NOMO-1 treated with DMSO at 0.1 percent for 48 hours (cell line): ENCODE measurements at regions not wholly inside any gene's neighbourhood (a gene's known extent, or its start where the extent isn't known, plus 50 kb on each side); places are given as distances from the start of the nearest gene placed in this dataset.
"Not testable (repeated sequence)": the region's sequence is repeated elsewhere in the genome, so short reads cannot be mapped to it uniquely, and the experiment has no call there.

Experiments used
- DNase-seq: peaks from one replicate; lab custom pipeline; 2025; ENCODE audit not compliant: unreplicated experiment; lab: John Stamatoyannopoulos, UW

- not testable (repeated sequence) for DNase-seq
These were observed 79.8 kb upstream of the ADGRL1 start for GRCh38 chr19:14285726-14286125.

GRCh38 chr19:14283813-14284520, 78.0 kb upstream of the ADGRL1 start:
- peak; percentile 30 for DNase-seq

- DNase-seq: not testable (repeated sequence)
These were observed 73.3 kb upstream of the ADGRL1 start for GRCh38 chr19:14279270-14279669.

DNA sequence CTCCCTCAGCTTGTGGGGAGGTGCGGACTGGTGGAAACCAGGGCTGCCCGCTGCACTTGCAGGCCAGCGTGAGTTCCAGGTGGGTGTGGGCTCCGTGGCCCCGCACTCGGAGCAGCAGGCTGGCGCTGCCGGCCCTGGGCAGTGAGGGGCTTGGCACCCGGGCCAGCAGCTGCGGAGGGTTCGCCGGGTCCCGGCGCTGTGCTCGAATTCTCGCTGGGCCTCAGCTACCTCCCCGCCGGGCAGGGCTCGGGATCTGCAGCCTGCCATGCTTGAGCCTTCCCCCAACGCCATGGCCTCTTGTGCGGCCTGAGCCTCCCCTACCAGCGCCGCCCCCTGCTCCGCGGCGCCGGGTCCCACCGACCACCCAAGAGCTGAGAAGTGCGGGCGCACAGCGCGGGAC, 71.6 kb upstream of the ADGRL1 start:
- no peak for DNase-seq

DNA sequence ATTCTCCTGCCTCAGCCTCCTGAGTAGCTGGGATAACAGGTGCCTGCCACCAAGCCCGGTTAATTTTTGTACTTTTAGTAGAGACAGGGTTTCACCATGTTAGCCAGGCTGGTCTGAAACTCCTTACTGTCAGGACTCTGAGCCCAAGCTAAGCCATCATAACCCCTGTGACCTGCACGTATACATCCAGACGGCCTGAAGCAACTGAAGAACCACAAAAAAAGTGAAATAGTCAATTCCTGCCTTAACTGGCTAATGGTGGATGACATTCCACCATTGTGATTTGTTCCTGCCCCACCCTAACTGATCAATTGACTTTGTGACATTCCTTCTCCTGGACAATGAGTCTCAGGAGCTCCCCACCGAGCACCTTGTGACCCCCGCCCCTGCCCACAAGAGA, 69.9 kb upstream of the ADGRL1 start:
- DNase-seq: not testable (repeated sequence)

- no peak for DNase-seq
These were observed 66.7 kb upstream of the ADGRL1 start for GRCh38 chr19:14272623-14273022.

- DNase-seq: no peak
These were observed 65.9 kb upstream of the ADGRL1 start for GRCh38 chr19:14271840-14272239.

- not testable (repeated sequence) for DNase-seq
These were observed 64.6 kb upstream of the ADGRL1 start for GRCh38 chr19:14270557-14270956.

GRCh38 chr19:14267224-14267741, 61.3 kb upstream of the ADGRL1 start:
- no peak for DNase-seq

GRCh38 chr19:14266208-14266607, 60.2 kb upstream of the ADGRL1 start:
- not testable (repeated sequence) for DNase-seq

GRCh38 chr19:14265290-14266036, 59.5 kb upstream of the ADGRL1 start:
- DNase-seq: no peak

GRCh38 chr19:14255902-14256649, 50.1 kb upstream of the ADGRL1 start:
- DNase-seq: not testable (repeated sequence)
